ENCODE measurements at regions not wholly inside any gene's neighbourhood (a gene's known extent, or its start where the extent isn't known, plus 50 kb on each side); places are given as distances from the start of the nearest gene placed in this dataset.

GRCh38 chr14:100449225-100449987 lies 126.3 kb downstream of the SLC25A47 start:
- whole genome bisulfite sequencing, 2 donors: 92 to 93% methylated on average over 14 of the region's 14 CpGs
- H3K9ac ChIP-seq (ENCODE audit: insufficient read depth in 1 of 2, low read length in 2 of 2): no peak overlapping the region
- no peak overlapping the region for H3K4me3 ChIP-seq
- peaks cover 0 to 2% (median 0%) of the 10 kb centered on the region in 4 donors for H3K36me3 ChIP-seq (ENCODE audit: control insufficient read depth in 4 of 4, insufficient read depth in 4 of 4, low read length in 4 of 4)
- H3K4me1 ChIP-seq (ENCODE audit: control insufficient read depth in 5 of 5, insufficient read depth in 5 of 5, low read length in 5 of 5): no peaks in the 10 kb centered on the region
- H3K27ac ChIP-seq (ENCODE audit: low read depth in 1 of 2, low read length in 1 of 2): no peak overlapping the region
- DNase-seq: no peak
- no peak for TF ChIP-seq CTCF (IDR thresholded peaks at IDR 0.05; ENCODE audit: control extremely low read depth, extremely low read depth)
- ATAC-seq (ENCODE audit: insufficient read depth, low FRiP score): no peak
- H3K27me3 ChIP-seq (ENCODE audit: control insufficient read depth in 3 of 3, insufficient read depth in 3 of 3, low read length in 2 of 3): no peaks in the 10 kb centered on the region
- no peaks in the 10 kb centered on the region for H3K9me3 ChIP-seq (ENCODE audit: control insufficient read depth in 4 of 4, insufficient read depth in 3 of 4, low read length in 3 of 4)

GRCh38 chr14:100450049-100450448 lies 126.9 kb downstream of the SLC25A47 start:
- ATAC-seq (ENCODE audit: insufficient read depth, low FRiP score) (no peak), DNase-seq (no peak)
- Histone ChIP-seq H3K9ac (ENCODE audit: insufficient read depth in 1 of 2, low read length in 2 of 2) (no peak overlapping the region), H3K27me3 (ENCODE audit: control insufficient read depth in 3 of 3, insufficient read depth in 3 of 3, low read length in 2 of 3) (no peaks in the 10 kb centered on the region), H3K36me3 (ENCODE audit: control insufficient read depth in 4 of 4, insufficient read depth in 4 of 4, low read length in 4 of 4) (peaks cover 0 to 2% (median 0%) of the 10 kb centered on the region in 4 donors), H3K4me1 (ENCODE audit: control insufficient read depth in 5 of 5, insufficient read depth in 5 of 5, low read length in 5 of 5) (no peaks in the 10 kb centered on the region), H3K4me3 (no peak overlapping the region), H3K27ac (ENCODE audit: low read depth in 1 of 2, low read length in 1 of 2) (no peak overlapping the region), H3K9me3 (ENCODE audit: control insufficient read depth in 4 of 4, insufficient read depth in 3 of 4, low read length in 3 of 4) (no peaks in the 10 kb centered on the region)
- WGBS, 2 donors: 91 to 97% methylated on average over 2 of the region's 2 CpGs
- no peak for TF ChIP-seq CTCF (IDR thresholded peaks at IDR 0.05; ENCODE audit: control extremely low read depth, extremely low read depth)

- WGBS, 2 donors: 90 to 91% methylated on average over 6 of the region's 6 CpGs
- H3K27ac ChIP-seq (ENCODE audit: low read depth in 1 of 2, low read length in 1 of 2): no peak overlapping the region
- TF ChIP-seq CTCF (IDR thresholded peaks at IDR 0.05; ENCODE audit: control extremely low read depth, extremely low read depth): no peak
- DNase-seq: no peak
- no peaks in the 10 kb centered on the region for H3K4me1 ChIP-seq (ENCODE audit: control insufficient read depth in 5 of 5, insufficient read depth in 5 of 5, low read length in 5 of 5)
- no peak for ATAC-seq (ENCODE audit: insufficient read depth, low FRiP score)
- H3K27me3 ChIP-seq (ENCODE audit: control insufficient read depth in 3 of 3, insufficient read depth in 3 of 3, low read length in 2 of 3): no peaks in the 10 kb centered on the region
- H3K9me3 ChIP-seq (ENCODE audit: control insufficient read depth in 4 of 4, insufficient read depth in 3 of 4, low read length in 3 of 4): no peaks in the 10 kb centered on the region
- H3K4me3 ChIP-seq: no peak overlapping the region
- no peak overlapping the region for H3K9ac ChIP-seq (ENCODE audit: insufficient read depth in 1 of 2, low read length in 2 of 2)
- H3K36me3 ChIP-seq (ENCODE audit: control insufficient read depth in 4 of 4, insufficient read depth in 4 of 4, low read length in 4 of 4): peaks cover 0 to 2% (median 0%) of the 10 kb centered on the region in 4 donors
Observed at GRCh38 chr14:100450736-100451135, 127.6 kb downstream of the SLC25A47 start.

Measured in lung (tissue), 11 donors.